HG02970 (cell line): ENCODE measurements at regions not wholly inside any gene's neighbourhood (a gene's known extent, or its start where the extent isn't known, plus 50 kb on each side); places are given as distances from the start of the nearest gene placed in this dataset.

Experiments
- ATAC-seq: cut with Tn5 transposase; IDR thresholded peaks from one replicate; pipeline ENCODE4 v1.9.1; 2021; ENCODE audit warnings: mild to moderate bottlenecking, moderate library complexity, moderate number of reproducible peaks; ENCODE audit not compliant: unreplicated experiment, low FRiP score

- no peak for ATAC-seq
These were observed 324.8 kb downstream of the C12orf50 start for GRCh38 chr12:87704374-87704773.

GRCh38 chr12:87690236-87690810, 338.9 kb downstream of the C12orf50 start:
- no peak for ATAC-seq

- ATAC-seq = no peak
These were observed 340.0 kb downstream of the C12orf50 start for GRCh38 chr12:87689196-87689595.

- ATAC-seq = no peak
These were observed 341.8 kb downstream of the C12orf50 start for GRCh38 chr12:87687362-87687761.

GRCh38 chr12:87685696-87686095, 343.5 kb downstream of the C12orf50 start:
- no peak for ATAC-seq

- ATAC-seq = no peak
These were observed 349.9 kb downstream of the C12orf50 start for GRCh38 chr12:87679251-87679650.

GRCh38 chr12:87678453-87678852, 350.7 kb downstream of the C12orf50 start:
- no peak for ATAC-seq

GRCh38 chr12:87676731-87677130, 352.5 kb downstream of the C12orf50 start:
- no peak for ATAC-seq

GRCh38 chr12:87671757-87672156, 357.4 kb downstream of the C12orf50 start:
- no peak for ATAC-seq

- ATAC-seq = no peak
These were observed 358.8 kb downstream of the C12orf50 start for GRCh38 chr12:87670448-87670847.

- no peak for ATAC-seq
These were observed 361.8 kb downstream of the C12orf50 start for GRCh38 chr12:87667378-87667777.

GRCh38 chr12:87661786-87662377, 367.3 kb downstream of the C12orf50 start:
- ATAC-seq = peak; percentile 81

- no peak for ATAC-seq
These were observed 368.0 kb downstream of the C12orf50 start for GRCh38 chr12:87660987-87661774.

- no peak for ATAC-seq
These were observed 368.9 kb downstream of the C12orf50 start for GRCh38 chr12:87660291-87660690.

GRCh38 chr12:87656311-87656710, 372.9 kb downstream of the C12orf50 start:
- no peak for ATAC-seq

GRCh38 chr12:87651670-87652425, 377.4 kb downstream of the C12orf50 start:
- no peak for ATAC-seq

- ATAC-seq = no peak
These were observed 387.0 kb downstream of the C12orf50 start for GRCh38 chr12:87642245-87642644.

GRCh38 chr12:87618199-87618598, 411.0 kb downstream of the C12orf50 start:
- ATAC-seq = no peak

GRCh38 chr12:87612996-87613395, 416.2 kb downstream of the C12orf50 start:
- no peak for ATAC-seq

GRCh38 chr12:87608321-87608720, 420.9 kb downstream of the C12orf50 start:
- ATAC-seq = no peak

- ATAC-seq = no peak
These were observed 425.5 kb downstream of the C12orf50 start for GRCh38 chr12:87603727-87604126.
